ENCODE measurements at regions not wholly inside any gene's neighbourhood (a gene's known extent, or its start where the extent isn't known, plus 50 kb on each side); places are given as distances from the start of the nearest gene placed in this dataset.

DNA sequence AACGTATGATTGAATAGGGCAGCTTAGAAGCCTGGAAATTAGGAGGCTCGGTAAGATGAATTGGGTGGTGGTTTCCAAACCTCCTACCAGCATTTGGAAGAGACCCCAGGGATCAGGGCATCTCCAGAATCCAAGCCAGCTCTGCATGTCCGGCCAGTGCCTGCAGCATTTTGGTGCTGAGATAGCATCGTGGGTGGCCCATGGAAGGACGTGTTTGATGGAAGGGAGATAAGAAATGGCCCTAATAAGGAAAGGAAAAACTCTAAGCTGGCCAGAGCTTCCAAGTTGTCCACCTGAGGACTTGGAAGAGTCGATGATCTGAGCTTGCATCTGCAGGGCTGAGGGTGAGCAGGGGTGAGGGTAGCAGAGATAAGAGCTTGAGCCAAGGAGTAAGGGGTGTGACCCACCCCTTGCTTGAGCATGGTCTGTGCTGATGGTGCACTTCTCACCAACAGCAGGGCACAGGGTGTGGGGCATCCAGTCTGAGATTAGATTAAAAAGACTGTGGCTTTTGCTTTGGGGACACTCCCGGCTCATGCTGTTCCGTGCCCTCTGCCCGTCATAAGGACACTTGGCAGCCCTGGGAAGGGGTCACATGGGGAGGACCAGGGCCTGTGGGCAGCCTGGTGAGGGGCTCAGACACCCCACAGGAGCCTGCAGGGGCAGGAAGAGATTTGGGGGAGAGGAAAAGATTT is 213.2 kb downstream of the ERMARD start:
- no peak for DNase-seq (ENCODE audit: low spot score)

DNA sequence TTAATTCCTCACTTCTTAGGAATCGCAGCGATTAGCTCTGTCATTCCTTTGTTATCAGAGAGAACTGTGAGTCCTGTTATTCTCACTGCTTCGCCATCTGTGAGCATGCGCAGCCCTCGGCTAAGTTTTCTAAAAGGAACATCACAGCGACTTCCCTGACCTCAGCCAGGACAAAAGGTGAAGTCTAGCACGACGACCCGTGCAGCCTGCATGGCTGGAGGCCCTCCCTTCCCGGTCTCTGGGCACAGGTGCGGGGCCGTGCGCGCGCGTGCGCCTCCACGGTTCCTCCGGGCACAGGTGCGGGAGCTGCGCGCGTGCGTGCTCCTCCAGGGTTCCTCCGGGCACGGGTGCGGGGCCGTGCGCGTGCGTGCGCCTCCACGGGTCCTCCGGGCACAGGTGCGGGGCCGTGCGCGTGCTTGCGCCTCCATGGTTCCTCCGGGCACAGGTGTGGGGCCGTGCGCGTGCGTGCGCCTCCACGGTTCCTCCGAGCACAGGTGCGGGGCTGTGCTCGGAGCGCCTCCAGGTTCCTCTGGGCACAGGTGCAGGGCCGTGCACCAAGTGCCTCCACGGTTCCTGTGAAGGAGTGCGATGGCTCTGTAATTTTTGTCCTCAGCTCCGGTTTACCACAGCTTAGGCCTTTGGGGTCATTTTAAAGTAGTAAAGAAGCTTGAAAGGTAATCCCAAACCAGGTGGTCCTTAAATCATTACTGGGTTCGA is 212.3 kb downstream of the ERMARD start:
- DNase-seq (ENCODE audit: low spot score): no peak

DNA sequence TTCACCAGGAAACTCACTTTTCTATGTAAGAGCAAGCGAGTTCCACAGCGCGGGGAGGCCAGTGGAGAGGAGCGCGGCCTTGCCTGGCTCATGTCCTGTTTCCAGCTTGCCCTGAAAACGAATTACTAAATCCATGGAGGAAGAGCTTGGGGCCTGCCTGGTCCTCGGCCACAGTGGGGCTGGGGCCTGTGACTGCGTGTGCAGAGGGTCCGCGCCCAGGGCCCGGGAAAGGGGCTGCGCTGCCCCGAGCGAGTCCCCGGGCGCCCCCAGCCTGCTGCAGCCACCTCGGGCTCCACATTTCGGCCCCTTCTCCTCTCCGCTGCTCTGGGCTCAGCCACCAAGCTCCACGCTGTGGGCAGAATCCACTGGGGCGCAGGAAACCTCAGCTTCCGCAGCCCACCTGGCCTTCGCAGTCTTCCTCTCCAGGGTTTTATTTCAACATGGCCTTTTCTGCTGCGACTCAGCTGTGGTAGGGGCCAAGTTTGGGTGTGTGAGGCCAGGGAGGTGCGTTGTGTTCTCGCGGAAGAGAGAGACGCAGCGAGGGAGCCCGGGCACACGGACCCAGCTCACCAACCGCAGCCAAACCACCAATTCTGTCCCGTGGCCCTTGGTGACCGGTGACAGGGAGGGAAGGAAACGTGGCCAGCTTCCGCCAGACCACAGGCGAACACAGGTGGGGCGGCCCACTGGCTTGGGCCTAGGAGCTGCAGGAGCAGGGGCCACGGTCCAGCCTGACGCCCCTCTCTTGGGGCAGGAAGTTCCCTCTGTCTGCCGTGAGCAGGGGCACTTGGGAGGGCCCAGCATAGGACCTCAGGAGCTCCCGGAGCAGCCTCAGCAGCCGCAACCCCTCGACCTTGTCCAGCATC is 211.4 kb downstream of the ERMARD start:
- DNase-seq (ENCODE audit: low spot score): no peak

DNA sequence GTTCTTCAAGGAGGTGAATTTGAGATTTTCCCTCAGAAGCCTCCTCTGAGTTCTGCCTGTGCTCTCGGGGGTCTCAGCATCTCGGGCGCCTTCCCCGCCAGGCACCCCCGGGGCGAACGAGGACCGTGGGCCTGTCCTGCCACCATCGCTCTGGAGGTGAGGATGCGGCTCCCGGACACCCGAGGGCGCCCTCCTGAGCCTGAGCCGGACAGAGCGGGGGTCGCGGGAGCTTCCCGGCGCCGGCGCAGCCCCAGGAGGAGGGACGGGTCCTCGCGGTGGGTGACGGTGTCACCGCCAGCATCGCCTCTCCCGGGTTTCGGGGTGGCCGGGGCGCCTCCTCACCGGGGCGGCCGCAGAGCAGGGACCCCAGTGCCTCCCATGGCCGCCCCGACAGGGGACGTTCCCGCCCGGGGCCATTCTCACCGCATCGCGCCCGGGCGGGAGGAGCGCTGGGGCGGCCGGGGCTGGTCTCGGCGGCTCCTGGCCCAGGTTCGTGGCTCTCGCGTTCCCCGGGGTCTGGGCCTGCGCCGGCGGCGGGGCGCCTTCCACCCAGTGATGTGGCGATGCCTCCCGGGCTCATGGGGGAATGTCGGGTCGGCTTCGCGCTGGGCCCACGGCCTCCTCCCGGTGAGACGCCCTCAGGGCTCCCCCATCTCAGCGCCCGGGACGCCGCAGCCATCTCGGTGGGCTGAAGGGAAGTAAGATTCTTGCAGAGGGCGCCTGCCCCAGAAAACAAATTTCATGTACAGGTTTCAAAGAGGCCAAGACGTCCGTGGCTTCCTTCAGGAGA is 210.5 kb downstream of the ERMARD start:
- DNase-seq (ENCODE audit: low spot score): no peak

DNA sequence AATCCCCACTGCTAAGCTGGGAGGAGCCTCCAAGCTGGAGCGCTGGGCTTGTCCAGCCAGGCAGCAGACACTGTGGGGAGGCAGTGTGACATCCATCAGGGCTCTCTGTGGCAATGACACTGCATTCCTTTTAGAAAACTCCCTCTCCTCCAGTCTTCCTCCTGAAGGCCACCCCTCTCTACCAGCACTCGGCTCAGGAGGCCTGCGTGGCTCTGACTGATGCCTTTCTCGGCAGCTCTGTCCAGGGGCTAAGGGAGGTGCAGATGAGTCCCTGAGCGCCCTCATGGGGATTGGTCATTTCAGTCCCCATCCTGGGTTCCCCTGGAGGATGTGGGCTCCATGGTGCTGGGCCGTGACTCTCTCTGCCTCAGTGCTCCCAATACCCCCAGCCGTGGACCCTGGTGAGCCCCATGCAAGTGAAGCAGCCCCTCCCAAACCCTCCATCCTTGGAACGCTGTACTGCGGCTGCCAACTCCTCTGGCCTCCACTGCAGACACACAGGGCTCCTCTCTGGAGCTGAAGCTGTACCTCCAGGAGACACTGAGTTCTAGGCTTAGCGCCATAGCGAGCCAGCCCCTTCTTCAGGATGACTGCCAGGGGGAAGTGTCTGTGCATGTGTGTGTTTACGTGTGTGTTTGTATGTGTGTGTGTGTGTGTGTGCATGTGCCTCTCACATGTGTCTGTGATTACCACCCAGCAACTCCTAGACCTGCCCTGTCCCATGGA is 209.6 kb downstream of the ERMARD start:
- no peak for DNase-seq (ENCODE audit: low spot score)

DNA sequence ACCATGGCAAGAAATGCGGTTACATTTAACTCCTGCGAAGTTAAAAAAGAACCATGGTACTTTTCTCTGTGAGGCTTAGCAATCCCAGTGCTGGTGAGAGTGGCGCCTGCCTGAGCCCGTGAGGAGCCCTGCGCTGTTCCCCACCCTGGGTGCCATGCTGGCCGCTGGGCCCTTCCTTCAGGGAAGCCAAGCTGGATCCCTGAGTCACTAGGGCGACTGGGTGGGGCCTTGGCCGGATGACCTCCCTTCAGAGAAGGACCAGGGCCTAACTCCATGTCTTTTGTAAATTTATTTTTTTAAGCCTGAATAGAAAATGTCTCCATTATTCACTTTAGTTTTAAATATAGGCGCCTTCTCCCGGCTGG is 209.1 kb downstream of the ERMARD start:
- DNase-seq (ENCODE audit: low spot score): no peak

DNA sequence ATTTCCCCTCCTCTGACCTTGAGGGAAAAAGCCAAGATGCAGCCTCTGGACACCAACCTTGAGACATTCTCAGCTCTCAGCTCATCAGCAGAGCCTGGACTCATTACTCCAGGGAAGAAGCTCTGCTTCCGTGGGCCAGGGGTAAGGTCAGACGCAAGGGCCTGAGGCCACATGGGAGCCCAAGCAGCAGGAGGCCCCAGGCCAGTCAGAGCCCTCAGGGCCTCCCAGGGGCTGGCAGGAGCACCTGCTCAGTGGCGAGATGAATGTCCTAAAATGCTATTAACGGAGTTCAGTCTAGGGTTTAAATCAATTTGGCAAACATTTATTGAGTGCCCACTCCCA is 208.6 kb downstream of the ERMARD start:
- DNase-seq (ENCODE audit: low spot score): no peak

DNA sequence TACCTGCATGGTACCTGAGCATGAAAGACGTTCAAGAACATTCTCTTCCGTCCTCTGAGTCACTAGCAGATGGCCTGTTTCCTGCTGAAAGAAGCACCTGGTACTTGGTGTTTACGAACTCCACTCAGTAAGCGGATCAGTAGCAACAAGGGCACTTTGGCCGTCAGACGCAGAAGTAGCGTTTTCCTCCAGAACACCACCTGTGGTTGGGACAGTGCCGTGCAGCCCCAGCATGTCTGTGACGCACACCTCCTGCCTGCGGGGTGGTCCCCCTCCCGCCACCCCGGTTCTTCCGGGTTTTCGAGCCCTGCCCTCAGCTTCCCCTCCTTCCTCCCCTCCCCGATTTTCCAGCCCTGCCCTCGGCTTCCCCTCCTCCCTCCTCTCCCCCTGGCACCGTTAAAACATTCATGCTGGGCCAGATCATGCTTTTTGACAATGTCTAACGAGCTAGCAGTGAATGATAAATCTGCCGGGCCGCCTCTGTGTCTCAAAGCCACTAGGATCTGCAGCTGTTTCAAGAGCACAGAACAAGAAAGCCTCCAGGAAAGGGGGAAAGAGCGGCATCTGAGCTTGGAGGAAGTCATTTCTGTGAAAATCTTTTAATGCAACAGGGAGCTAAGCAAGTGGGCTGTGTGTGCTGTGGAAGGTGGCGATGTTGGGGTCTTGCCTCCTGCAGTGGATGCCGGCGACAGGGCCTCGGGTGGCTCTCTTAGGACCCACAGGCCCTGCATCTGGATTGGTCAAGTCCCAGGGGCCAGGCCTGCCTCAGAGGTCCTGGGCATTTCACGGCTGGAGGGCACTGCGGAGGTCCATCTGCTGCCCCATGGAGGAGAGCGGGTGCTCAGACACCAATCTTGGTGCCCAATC is 207.9 kb downstream of the ERMARD start:
- DNase-seq (ENCODE audit: low spot score): no peak

DNA sequence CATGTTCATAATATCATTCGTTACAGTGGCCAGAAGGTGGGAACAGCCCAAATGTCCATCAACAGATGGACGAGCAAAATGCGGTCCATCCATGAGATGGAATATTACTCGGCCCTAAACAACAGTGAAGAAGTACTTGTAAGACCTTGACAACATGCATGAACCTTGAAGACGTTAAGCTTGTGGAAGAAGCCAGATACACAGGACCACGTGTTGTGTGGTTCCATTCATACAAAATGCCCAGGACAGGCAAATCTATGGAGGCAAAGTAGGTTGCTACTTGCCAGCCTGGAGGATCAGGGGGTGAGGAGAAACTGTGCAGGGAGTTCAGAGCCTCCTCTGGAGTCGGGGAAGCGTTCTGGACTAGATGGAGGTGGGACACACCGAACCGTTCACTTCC is 207.1 kb downstream of the ERMARD start:
- no peak for DNase-seq (ENCODE audit: low spot score)

DNA sequence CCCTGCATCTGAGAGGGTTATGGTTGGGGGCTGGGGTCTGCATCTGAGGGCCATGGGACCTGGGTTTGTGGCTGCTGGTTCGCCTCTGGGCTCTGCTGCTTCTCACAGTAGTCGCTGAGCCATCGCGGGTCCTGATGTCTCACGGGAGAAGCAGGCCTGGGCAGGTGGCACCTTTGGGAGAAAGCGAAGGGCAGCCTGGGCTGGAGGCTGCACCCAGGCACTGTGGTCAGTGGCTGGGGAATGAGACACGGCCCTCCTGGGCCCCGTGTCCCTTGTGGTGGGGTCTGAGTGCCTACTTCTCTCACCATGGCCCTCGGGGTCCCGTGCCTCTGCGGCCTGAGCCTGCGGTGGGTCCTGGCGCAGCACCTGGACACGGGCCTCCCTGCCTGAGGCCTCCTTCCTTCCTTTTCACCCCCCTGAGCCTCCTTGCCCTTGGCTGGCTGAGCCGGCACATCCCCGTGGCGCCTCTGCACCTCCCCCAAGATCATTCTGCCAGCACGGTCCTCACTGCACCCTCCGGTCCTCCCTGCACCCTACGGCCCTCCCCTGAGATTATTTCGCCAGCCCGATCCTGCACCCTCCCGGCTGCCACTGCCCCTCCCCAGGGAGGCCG is 206.0 kb downstream of the ERMARD start:
- no peak for DNase-seq (ENCODE audit: low spot score)

DNA sequence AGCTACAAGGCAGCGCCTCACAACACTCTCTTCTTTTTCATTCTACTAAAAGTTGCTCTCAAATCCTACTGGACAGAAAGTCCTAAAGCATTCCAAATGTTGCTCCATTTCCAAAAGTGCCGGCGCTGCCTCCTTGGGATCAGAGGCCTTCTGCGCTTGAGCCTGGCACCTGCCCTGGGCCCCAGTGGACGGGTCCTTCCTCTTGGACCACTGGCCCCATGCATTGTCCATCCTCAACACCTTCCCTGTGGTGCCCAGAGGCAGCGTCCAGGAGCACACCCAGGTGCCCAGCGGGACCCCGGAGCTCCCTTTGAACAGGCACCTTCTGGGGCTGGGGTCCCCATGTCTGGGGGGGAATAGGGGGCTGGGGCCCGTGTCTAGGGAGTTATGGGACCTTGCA is 205.2 kb downstream of the ERMARD start:
- no peak for DNase-seq (ENCODE audit: low spot score)

DNA sequence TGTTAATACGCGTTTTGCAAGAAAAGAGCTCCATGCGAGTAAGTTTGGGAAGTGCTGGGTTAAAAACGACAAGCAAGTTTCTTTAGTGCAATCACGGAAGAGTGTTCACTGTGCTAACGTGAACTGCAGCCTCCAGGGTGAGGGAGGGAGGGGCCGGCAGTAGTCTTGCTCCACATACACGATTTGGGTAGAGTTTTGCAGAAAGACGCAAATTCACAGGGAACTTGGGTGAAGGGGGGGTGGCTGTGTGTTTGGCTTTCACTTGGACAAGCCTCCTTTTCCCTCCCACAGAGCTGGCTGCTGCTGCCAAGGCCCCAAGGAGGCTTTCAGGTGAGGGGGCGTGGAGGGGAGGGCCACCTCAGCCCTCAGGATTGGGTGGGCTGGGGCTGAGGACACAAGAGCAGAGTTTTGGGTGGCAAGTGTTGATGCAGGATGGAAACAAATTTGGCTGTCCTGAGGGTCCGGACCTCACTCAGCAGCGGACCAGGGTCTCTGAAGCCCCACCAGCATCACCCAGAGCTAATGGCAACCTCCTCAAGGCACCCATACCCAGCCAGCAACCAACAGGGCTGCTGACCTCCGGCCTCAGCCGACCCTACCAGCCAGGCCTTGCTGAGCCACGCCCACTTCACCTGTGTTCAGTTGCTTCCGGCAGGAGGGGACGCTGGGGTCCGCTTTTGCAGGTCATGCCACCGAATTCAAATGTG is 204.5 kb downstream of the ERMARD start:
- DNase-seq (ENCODE audit: low spot score): no peak

DNA sequence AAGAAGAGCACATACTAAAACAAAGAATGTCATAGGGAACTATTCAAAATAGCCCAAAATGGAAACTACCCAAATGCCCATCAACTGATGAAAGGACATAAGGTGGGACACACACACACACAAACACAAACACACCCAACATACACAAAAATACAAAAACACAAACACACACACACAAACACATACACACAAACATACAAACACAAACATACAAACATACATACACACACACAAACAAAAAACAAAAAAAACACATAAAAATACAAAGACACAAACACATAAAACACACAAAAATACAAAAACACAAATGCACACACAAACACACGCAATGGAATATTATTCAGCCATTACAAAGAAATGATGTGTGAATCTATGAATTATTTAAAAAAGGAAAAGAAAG is 203.6 kb downstream of the ERMARD start:
- no peak for DNase-seq (ENCODE audit: low spot score)

DNA sequence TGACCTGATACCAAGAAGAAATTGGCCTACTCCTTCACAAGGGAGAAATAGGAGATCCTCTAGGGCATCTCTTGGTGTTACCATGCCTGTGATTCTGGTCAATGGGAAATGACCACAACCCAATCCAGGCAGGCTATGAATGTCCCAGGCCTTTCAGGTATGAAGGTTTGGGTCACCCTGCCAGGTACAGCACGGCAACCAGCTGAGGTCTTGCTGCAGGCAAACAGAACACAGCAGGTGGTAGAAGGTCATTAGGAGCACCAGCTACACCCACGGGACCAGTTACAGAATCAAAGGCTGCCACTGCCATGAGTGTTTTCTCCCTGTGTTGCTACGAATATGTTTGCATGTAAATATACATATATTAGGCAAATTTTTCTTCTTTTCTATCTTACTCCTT is 202.3 kb downstream of the ERMARD start:
- DNase-seq (ENCODE audit: low spot score): no peak

DNA sequence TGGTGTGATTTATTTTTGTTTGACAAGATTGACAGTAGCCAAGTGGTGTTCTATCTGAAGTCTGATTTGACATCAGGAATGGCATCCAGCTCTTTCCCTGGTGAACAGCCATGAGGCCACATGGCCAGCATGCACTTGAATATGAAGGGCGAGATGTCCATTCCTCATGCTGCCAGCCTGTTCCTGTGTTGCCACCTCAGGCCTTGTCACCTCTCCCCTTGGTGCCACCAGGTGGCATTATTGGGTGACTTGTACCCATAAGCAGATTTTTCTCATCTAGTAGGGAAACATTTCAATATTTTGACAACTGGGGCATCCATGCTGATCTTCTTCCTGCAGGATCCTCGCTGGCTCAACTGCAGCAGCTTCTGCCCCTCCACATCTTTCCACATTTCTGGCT is 199.1 kb downstream of the ERMARD start:
- peak; percentile 38 for DNase-seq (ENCODE audit: low spot score)

DNA sequence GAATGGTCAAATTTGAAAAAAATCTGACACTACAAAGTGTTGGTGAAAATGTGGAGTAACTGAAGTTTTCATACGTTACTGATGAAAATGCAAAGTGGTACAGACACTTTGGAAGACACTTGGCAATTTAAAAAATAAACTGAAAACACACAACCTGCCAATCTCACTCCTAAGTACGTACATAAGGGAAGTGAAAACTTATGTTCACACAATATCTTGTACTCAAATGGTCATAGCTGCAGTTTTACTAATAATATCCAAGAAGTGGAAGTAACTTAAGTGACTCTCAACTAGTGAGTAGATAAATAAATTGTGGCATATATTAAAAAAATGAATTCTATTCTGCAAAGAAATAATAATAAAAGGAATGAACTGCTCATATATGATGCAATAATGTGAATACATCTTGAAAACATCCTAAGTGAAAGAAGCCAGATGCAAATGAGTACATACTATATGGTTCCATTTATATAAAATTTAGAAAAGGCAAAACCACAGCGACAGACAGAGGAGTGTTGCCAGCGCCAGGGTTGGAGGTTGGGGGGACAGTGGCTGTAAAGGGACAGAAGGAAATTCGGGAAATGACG is 198.2 kb downstream of the ERMARD start:
- no peak for DNase-seq (ENCODE audit: low spot score)

DNA sequence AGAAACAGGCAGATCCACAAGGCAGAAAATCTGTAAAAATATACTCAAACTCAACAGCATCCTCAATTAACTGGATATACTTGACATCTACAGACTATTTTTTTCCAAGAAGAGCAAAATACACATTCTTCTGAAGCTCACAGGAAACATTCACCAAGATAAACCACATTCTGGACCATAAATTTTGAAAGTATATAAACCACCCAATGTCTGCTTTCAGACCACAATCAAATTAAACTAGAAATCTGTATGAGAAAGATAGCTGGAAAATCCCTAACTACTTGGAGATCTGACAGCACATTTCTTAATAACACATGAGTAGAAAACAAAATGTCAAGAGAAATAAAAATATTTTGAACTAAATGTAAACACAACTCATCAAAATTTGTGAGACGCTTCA is 195.5 kb downstream of the ERMARD start:
- no peak for DNase-seq (ENCODE audit: low spot score)

DNA sequence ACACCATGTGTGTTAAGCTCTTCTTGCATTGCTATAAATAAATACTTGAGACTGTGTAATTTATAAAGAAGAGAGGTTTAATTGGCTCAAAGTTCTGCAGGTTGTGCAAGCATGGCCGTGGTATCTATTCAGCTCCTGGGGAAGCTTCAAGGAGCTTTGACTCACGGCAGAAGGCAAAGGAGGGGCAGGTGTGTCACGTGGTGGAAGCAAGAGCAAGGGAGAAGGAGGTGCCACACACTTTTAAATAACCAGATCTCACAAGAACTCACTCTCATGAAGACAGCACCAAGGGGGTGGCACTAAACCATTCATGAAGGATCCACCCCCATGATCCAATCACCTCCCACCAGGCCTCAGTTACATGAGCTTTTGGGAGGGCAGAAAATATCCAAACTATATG is 193.7 kb downstream of the ERMARD start:
- no peak for DNase-seq (ENCODE audit: low spot score)

DNA sequence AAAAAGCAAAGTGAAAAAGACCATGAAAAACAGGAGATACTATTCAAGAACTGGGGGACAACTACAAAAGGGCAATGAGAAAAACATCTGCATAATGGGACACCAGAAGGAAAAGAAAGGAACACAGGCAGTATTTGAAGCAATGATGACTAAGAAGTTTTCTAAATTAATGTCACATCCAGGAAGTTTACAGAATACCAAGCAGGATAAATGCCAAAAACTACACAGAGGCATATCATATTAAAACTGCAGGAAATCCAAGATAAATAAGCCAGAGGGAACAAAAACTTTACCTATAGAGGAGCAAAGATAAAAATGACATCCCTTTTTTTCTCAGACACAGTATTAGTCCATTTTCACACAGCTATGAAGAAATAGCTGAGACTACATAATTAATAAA is 193.0 kb downstream of the ERMARD start:
- DNase-seq (ENCODE audit: low spot score): no peak

DNA sequence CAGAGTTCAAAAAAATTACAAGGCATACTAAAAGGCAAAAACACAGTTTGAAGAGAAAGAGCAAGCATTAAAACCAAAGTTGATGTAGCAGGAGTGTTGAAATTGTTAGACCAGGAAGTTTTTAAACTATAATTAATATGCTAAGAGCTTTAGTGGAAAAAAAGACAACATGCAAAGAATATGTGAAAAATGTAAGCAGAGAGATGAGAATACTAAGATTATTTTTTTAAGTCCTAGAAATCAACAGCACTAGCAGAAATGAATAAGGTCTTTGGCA is 192.6 kb downstream of the ERMARD start:
- no peak for DNase-seq (ENCODE audit: low spot score)
